HepG2 (cell line): ENCODE measurements at regions not wholly inside any gene's neighbourhood (a gene's known extent, or its start where the extent isn't known, plus 50 kb on each side); places are given as distances from the start of the nearest gene placed in this dataset.

Experiments used
- ATAC-seq: fragments of 200-7000 bp; cut with Tn5 transposase; 3 replicates; pipeline ENCODE4 v1.9.1; 2020; ENCODE audit warnings: mild to moderate bottlenecking, moderate library complexity
- BruUV-seq: library from RNA; stranded (reverse); fragments of 400-500 nt; replicated peaks from 2 replicates; lab custom pipeline; 2021; lab: Mats Ljungman, UMichigan
- CTCF ChIA-PET: fragments of 300-600 bp; formaldehyde crosslinking; extraction: SDS; loops from one replicate; lab custom pipeline; 2021; ENCODE audit warnings: low total read pairs, inconsistent platforms, low intra/inter-chr PET ratio; lab: Yijun Ruan, JAX
- POLR2A ChIA-PET: fragments of 350-600 bp; sonication (Branson Sonifier 250); formaldehyde crosslinking; loops from one replicate; lab custom pipeline; 2020; ENCODE audit warnings: antibody characterized with exemption, inconsistent platforms; lab: Yijun Ruan, JAX
- DNase-seq: peaks from one replicate; pipeline ENCODE4 v3.0.0-alpha.2; 2015; ENCODE audit warnings: low spot score
- FAIRE-seq: peaks from 3 replicates; lab custom pipeline; 2011; peaks lifted over from hg19 to GRCh38; lab: Jason Lieb, UNC
- H2AFZ ChIP-seq: one replicate; pipeline ENCODE4 v1.6.1; 2011; ENCODE audit warnings: low read length, inconsistent platforms
- H3K27ac ChIP-seq: fragments of 300-600 bp; 3 replicates; pipeline ENCODE4 v1.8.0; 2011; ENCODE audit warnings: mixed run types, mild to moderate bottlenecking, mixed read lengths, low read length, inconsistent platforms; ENCODE audit not compliant: insufficient read depth; ENCODE audit errors: extremely low read length
- H3K27me3 ChIP-seq, 2 experiments: fragments of 200-600 bp in 1 of 2; 2 replicates in 1 of 2; 3 replicates in 1 of 2; pipeline versions ENCODE4 v1.6.0 to v1.8.0; 2011; ENCODE audit warnings: low read length in 2 of 2, mild to moderate bottlenecking in 2 of 2, moderate library complexity in 2 of 2, inconsistent platforms in 1 of 2; ENCODE audit not compliant: insufficient read depth in 2 of 2, control insufficient read depth in 1 of 2
- H3K36me3 ChIP-seq, 2 experiments: fragments of 200-600 bp in 1 of 2; replicated peaks in 1 of 2; 2 replicates in 1 of 2; 3 replicates in 1 of 2; pipeline versions ENCODE4 v1.5.1 to v1.8.0; 2011; ENCODE audit warnings: low read length in 2 of 2, inconsistent platforms in 1 of 2; ENCODE audit not compliant: insufficient read depth in 2 of 2, control insufficient read depth in 1 of 2
- H3K4me1 ChIP-seq: 2 replicates; pipeline ENCODE4 v1.5.1; 2012; ENCODE audit warnings: low read length, inconsistent platforms; ENCODE audit not compliant: insufficient read depth
- H3K4me2 ChIP-seq: 2 replicates; pipeline ENCODE4 v1.6.0; 2011; ENCODE audit warnings: low read depth, low read length, inconsistent platforms
- H3K4me3 ChIP-seq, 3 experiments: fragments of 200-600 bp in 1 of 3; sonication (generic), shearing (Covaris generic) in 1 of 3; replicated peaks in 1 of 3; 2 replicates each; pipeline ENCODE4 v1.5.1; 2011 to 2016; ENCODE audit warnings: low read length in 3 of 3, inconsistent platforms in 2 of 3, low read depth in 2 of 3, mild to moderate bottlenecking in 2 of 3, control low read depth in 1 of 3, mixed read lengths in 1 of 3; ENCODE audit not compliant: insufficient read depth in 1 of 3
- H3K79me2 ChIP-seq: one replicate; pipeline ENCODE4 v1.6.1; 2011; ENCODE audit warnings: low read length, inconsistent platforms; ENCODE audit not compliant: insufficient read depth
- H3K9ac ChIP-seq: 2 replicates; pipeline ENCODE4 v1.6.0; 2011; ENCODE audit warnings: mild to moderate bottlenecking, low read depth, low read length, inconsistent platforms; ENCODE audit not compliant: insufficient read depth
- H3K9me3 ChIP-seq: 2 replicates; pipeline ENCODE4 v1.5.1; 2012; ENCODE audit warnings: mild to moderate bottlenecking, low read length
- H4K20me1 ChIP-seq: 2 replicates; pipeline ENCODE4 v1.6.0; 2011; ENCODE audit warnings: inconsistent platforms, mild to moderate bottlenecking, low read length, moderate library complexity; ENCODE audit not compliant: insufficient read depth
- BCL3 ChIP-seq: sonication (generic); formaldehyde crosslinking; IDR thresholded peaks from 2 replicates; pipeline ENCODE4 v1.5.1; 2020; ENCODE audit warnings: mild to moderate bottlenecking, missing genetic modification reagents, moderate library complexity
- FOXP4 ChIP-seq: sonication (generic); formaldehyde crosslinking; IDR thresholded peaks from 2 replicates; pipeline ENCODE4 v1.4.0; 2020; ENCODE audit warnings: missing genetic modification reagents
- GATA4 ChIP-seq: sonication (generic); IDR thresholded peaks from 2 replicates; pipeline ENCODE4 v1.6.1; 2016; ENCODE audit warnings: antibody characterized with exemption, low read depth, borderline replicate concordance
- HHEX ChIP-seq: IDR thresholded peaks from 2 replicates; pipeline ENCODE4 v1.6.1; 2016; ENCODE audit warnings: control low read depth
- TAF15 ChIP-seq: fragments of 200-400 bp; formaldehyde crosslinking; IDR thresholded peaks from one replicate; pipeline ENCODE4 v1.6.1; 2018; ENCODE audit warnings: mild to moderate bottlenecking, low read depth, low read length; ENCODE audit not compliant: poor library complexity, severe bottlenecking
- ZFP90 ChIP-seq: sonication (generic); formaldehyde crosslinking; IDR thresholded peaks from 2 replicates; pipeline ENCODE4 v1.8.0; 2022; ENCODE audit warnings: missing genetic modification reagents, mild to moderate bottlenecking, inconsistent platforms, borderline replicate concordance
- ZNF12 ChIP-seq: sonication (generic); formaldehyde crosslinking; IDR thresholded peaks from 2 replicates; pipeline ENCODE4 v1.5.0; 2020; ENCODE audit warnings: missing genetic modification reagents
- ZNF3 ChIP-seq: IDR thresholded peaks from 2 replicates; pipeline ENCODE4 v1.7.0; 2017; ENCODE audit warnings: inconsistent platforms
- ZNF549 ChIP-seq: sonication (generic); formaldehyde crosslinking; IDR thresholded peaks from 2 replicates; pipeline ENCODE4 v1.5.0; 2020; ENCODE audit warnings: missing genetic modification reagents
- ZNF564 ChIP-seq: sonication (generic); formaldehyde crosslinking; IDR thresholded peaks from 2 replicates; pipeline ENCODE4 v1.8.1; 2023; ENCODE audit warnings: mild to moderate bottlenecking, missing genetic modification reagents
- WGBS: methylation state at CpG from one replicate; pipeline ENCODE4 v1.1.6; 2017; ENCODE audit warnings: low lambda C conversion rate; 5-methylcytosine and 5-hydroxymethylcytosine counted together
- in situ Hi-C: cut with HindIII; loops from 2 replicates; pipeline ENCODE4 v1.10.0; 2017; ENCODE audit warnings: low pct_unique_long_range_greater_than_20kb; ENCODE audit not compliant: extremely low pct_ligation_motif_present
- intact Hi-C: fragments of 100-400 bp; cut with micrococcal nuclease; formaldehyde crosslinking; loops from one replicate; pipeline ENCODE4 v1.10.0; 2022; ENCODE audit not compliant: unreplicated experiment

GRCh38 chr4:161186750-161187149 lies 977.0 kb downstream of the FSTL5 start:
- Histone ChIP-seq H4K20me1 (no peaks in the 10 kb centered on the region), H3K27ac (no peak overlapping the region), H3K79me2 (no peaks in the 10 kb centered on the region), H2AFZ (no peak overlapping the region), H3K4me2 (no peak overlapping the region), H3K9me3 (no peaks in the 10 kb centered on the region), H3K9ac (no peak overlapping the region), H3K4me3 (no peak overlapping the region), H3K4me1 (peaks cover 13% of the 10 kb centered on the region), H3K36me3 (no peaks in the 10 kb centered on the region), H3K27me3 (no peaks in the 10 kb centered on the region)
- TF ChIP-seq ZNF12 (no peak), HHEX (CRISPR knock-in tag) (no peak), ZNF3 (CRISPR knock-in tag) (no peak), GATA4 (no peak), ZFP90 (CRISPR knock-in tag) (no peak), BCL3 (CRISPR knock-in tag) (no peak), ZNF549 (CRISPR knock-in tag) (no peak), TAF15 (no peak), FOXP4 (CRISPR knock-in tag) (no peak), ZNF564 (CRISPR knock-in tag) (no peak)
- DNase-seq (no peak), FAIRE-seq (no peak), ATAC-seq (no peak)
- ChIA-PET POLR2A (no interaction called here), CTCF (no interaction called here)
- BruUV-seq, result no TSS peak
- intact Hi-C loops (no loop called here), in situ Hi-C loops (no loop called here)
- 36% methylated on average over 2 of the region's 2 CpGs for whole genome bisulfite sequencing
